SH-SY5Y (cell line): ENCODE measurements at regions not wholly inside any gene's neighbourhood (a gene's known extent, or its start where the extent isn't known, plus 50 kb on each side); places are given as distances from the start of the nearest gene placed in this dataset.

Experiments
- GATA2 ChIP-seq: IDR thresholded peaks from 2 replicates; pipeline ENCODE4 v1.6.1; 2011; ENCODE audit warnings: mild to moderate bottlenecking, low read depth, low read length
- GATA3 ChIP-seq: IDR thresholded peaks from 2 replicates; pipeline ENCODE4 v1.6.1; 2011; ENCODE audit warnings: low read depth, mild to moderate bottlenecking, low read length, moderate library complexity

- TF ChIP-seq GATA3: no peak
- no peak for TF ChIP-seq GATA2
These were observed 379.2 kb upstream of the CDH18 start for GRCh38 chr5:20367178-20367577.
